ENCODE measurements at regions not wholly inside any gene's neighbourhood (a gene's known extent, or its start where the extent isn't known, plus 50 kb on each side); places are given as distances from the start of the nearest gene placed in this dataset.

GRCh38 chr5:81802625-81803024 is 51.7 kb upstream of the SSBP2 start:
- Histone ChIP-seq H2AFZ (ENCODE audit: control insufficient read depth, low read depth, low read length) (no peak overlapping the region), H3K79me2 (ENCODE audit: control insufficient read depth, insufficient read depth, low read length) (no peaks in the 10 kb centered on the region), H3K4me2 (ENCODE audit: control insufficient read depth, insufficient read depth) (no peak overlapping the region), H3K9me3 (replicated peaks; ENCODE audit: control insufficient read depth, insufficient read depth, low read length) (no peaks in the 10 kb centered on the region; the same call in 2 of the 3 replicates), H3K27ac (ENCODE audit: control insufficient read depth, insufficient read depth) (no peak overlapping the region), H3K27me3 (replicated peaks in 1 of 2; ENCODE audit: control insufficient read depth in 2 of 2, insufficient read depth in 2 of 2, low read length in 1 of 2) (no peaks in the 10 kb centered on the region), H3K4me3 (no peak overlapping the region), H3K4me1 (ENCODE audit: control insufficient read depth, insufficient read depth, low read length) (no peaks in the 10 kb centered on the region), H3K9ac (ENCODE audit: control insufficient read depth, insufficient read depth, low read length) (no peak overlapping the region), H3K36me3 (ENCODE audit: control insufficient read depth in 2 of 2, insufficient read depth in 2 of 2, low read length in 1 of 2) (no peaks in the 10 kb centered on the region), H4K20me1 (ENCODE audit: control insufficient read depth, insufficient read depth) (no peaks in the 10 kb centered on the region)
- POLR2A ChIA-PET = no interaction called here
- no peak for DNase-seq (ENCODE audit: low read depth, low spot score)
- SMC1A ChIA-PET (ENCODE audit: uncharacterized antibody, unreplicated experiment) = no interaction called here
- FAIRE-seq = no peak
- CTCF ChIA-PET = no interaction called here
- in situ Hi-C loops (cut with MboI) = no loop called here
- ATAC-seq = no peak
- RAD21 ChIA-PET (ENCODE audit: unreplicated experiment) = no interaction called here
- intact Hi-C loops (cut with micrococcal nuclease; ENCODE audit: unreplicated experiment) = no loop called here
- no TSS peak for BruUV-seq (replicated peaks)
- TF ChIP-seq MEF2B (IDR thresholded peaks at IDR 0.05; ENCODE audit: partially characterized antibody, poor library complexity, severe bottlenecking) (no peak), TBL1XR1 (IDR thresholded peaks at IDR 0.05; ENCODE audit: low read depth, low read length) (no peak), ETV6 (conservative IDR thresholded peaks at IDR 0.05 in 1 of 2, IDR thresholded peaks at IDR 0.05 in 1 of 2; ENCODE audit: borderline replicate concordance in 1 of 2, low read depth in 1 of 2) (no peak), PML (IDR thresholded peaks at IDR 0.05; ENCODE audit: low read length) (no peak), NKRF (conservative IDR thresholded peaks at IDR 0.05) (no peak), NFYB (IDR thresholded peaks at IDR 0.05; ENCODE audit: insufficient read depth, low read depth, low read length) (no peak)
- 54% methylated on average over 2 of the region's 2 CpGs for WGBS (ENCODE audit: insufficient coverage, insufficient replicate concordance, low lambda C conversion rate, missing lambda C conversion rate)

- Histone ChIP-seq H3K79me2 (ENCODE audit: control insufficient read depth, insufficient read depth, low read length) (no peaks in the 10 kb centered on the region), H3K4me2 (ENCODE audit: control insufficient read depth, insufficient read depth) (no peak overlapping the region), H3K9ac (ENCODE audit: control insufficient read depth, insufficient read depth, low read length) (no peak overlapping the region), H3K27me3 (replicated peaks in 1 of 2; ENCODE audit: control insufficient read depth in 2 of 2, insufficient read depth in 2 of 2, low read length in 1 of 2) (no peaks in the 10 kb centered on the region), H3K4me3 (no peak overlapping the region), H2AFZ (ENCODE audit: control insufficient read depth, low read depth, low read length) (no peak overlapping the region), H3K9me3 (replicated peaks; ENCODE audit: control insufficient read depth, insufficient read depth, low read length) (no peaks in the 10 kb centered on the region; the same call in 2 of the 3 replicates), H3K27ac (ENCODE audit: control insufficient read depth, insufficient read depth) (no peak overlapping the region), H3K36me3 (ENCODE audit: control insufficient read depth in 2 of 2, insufficient read depth in 2 of 2, low read length in 1 of 2) (no peaks in the 10 kb centered on the region), H3K4me1 (ENCODE audit: control insufficient read depth, insufficient read depth, low read length) (no peaks in the 10 kb centered on the region), H4K20me1 (ENCODE audit: control insufficient read depth, insufficient read depth) (no peaks in the 10 kb centered on the region)
- DNase-seq (ENCODE audit: low read depth, low spot score) (no peak), FAIRE-seq (no peak), ATAC-seq (no peak)
- intact Hi-C loops (cut with micrococcal nuclease; ENCODE audit: unreplicated experiment) = no loop called here
- ChIA-PET CTCF (no interaction called here), RAD21 (ENCODE audit: unreplicated experiment) (no interaction called here), SMC1A (ENCODE audit: uncharacterized antibody, unreplicated experiment) (no interaction called here), POLR2A (no interaction called here)
- 50% methylated on average over 2 of the region's 2 CpGs for WGBS (ENCODE audit: insufficient coverage, insufficient replicate concordance, low lambda C conversion rate, missing lambda C conversion rate)
- BruUV-seq (replicated peaks) = no TSS peak
- in situ Hi-C loops (cut with MboI) = no loop called here
- no peak for TF ChIP-seq MAX (IDR thresholded peaks at IDR 0.05; ENCODE audit: low read depth, low read length)
- no peak for TF ChIP-seq CHD1 (IDR thresholded peaks at IDR 0.05; ENCODE audit: low read depth, low read length)
- TF ChIP-seq SIN3A (IDR thresholded peaks at IDR 0.05; ENCODE audit: low read depth, low read length) = no peak
- no peak for TF ChIP-seq NR2C2 (IDR thresholded peaks at IDR 0.05; ENCODE audit: borderline replicate concordance, control insufficient read depth, insufficient read length, low read depth)
- TF ChIP-seq CREM (IDR thresholded peaks at IDR 0.05; ENCODE audit: low read depth) = no peak
- TF ChIP-seq TARDBP (IDR thresholded peaks at IDR 0.05; ENCODE audit: borderline replicate concordance) = no peak
- no peak for TF ChIP-seq E4F1 (IDR thresholded peaks at IDR 0.05; ENCODE audit: borderline replicate concordance, partially characterized antibody)
- TF ChIP-seq PAX5 (IDR thresholded peaks at IDR 0.05; ENCODE audit: borderline replicate concordance, low read depth, low read length) = no peak
Measured at GRCh38 chr5:81802020-81802419, 51.1 kb upstream of the SSBP2 start.

All from GM12878 (cell line).